Adrenal gland (tissue), 5 donors: ENCODE measurements at regions not wholly inside any gene's neighbourhood (a gene's known extent, or its start where the extent isn't known, plus 50 kb on each side); places are given as distances from the start of the nearest gene placed in this dataset.

ENCODE experiments used
- POLR2A ChIP-seq, 2 donors: fragments of 450-650 bp; IDR thresholded peaks; one replicate each; pipeline ENCODE4 v1.6.1; 2017; ENCODE audit warnings: antibody characterized with exemption in 2 of 2, mild to moderate bottlenecking in 2 of 2, moderate library complexity in 1 of 2
- TF ChIP-seq, protein P1 (sequence below), 6 experiments: fragments of 450-650 bp in 4 of 6; fragments of 200-600 bp in 2 of 6; sonication (generic) in 1 of 6; IDR thresholded peaks; 1 replicate in 5 of 6; 2 replicates in 1 of 6; pipeline versions ENCODE4 v1.5.1 to v1.8.0; 2016 to 2021; ENCODE audit warnings: antibody characterized with exemption in 6 of 6, mild to moderate bottlenecking in 2 of 6, moderate library complexity in 1 of 6
- donor health status: DM: no; HTN: no; CAD: no.

DNA sequence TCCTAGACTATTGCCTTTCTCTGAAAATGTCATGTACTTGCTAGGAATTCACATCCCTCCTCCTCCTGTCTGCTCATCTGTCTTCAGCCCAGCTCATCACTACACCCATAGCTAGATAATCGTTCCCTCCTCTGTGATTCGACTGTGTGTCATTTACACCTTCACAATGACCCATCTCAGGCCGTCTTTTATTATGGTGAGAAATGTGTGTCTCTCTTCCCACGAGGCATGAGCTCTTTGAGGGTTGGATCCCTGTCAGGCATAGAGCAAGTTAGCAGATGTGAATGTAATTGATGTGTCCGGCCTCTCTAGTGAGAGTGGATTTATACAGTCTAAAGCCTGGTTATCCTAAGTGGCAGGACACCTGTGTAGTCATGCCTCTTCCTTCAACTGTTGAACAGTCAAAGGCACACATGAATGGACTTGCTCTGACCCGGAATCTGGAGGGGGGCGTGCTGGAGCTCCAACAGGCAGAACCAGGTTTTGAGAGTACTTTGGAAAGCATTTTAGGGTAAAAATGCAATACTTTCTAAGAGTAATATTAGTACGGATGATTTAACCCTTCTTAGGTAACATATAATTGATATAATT, 182.1 kb downstream of the UTRN start:
- TF ChIP-seq, protein P1, sequence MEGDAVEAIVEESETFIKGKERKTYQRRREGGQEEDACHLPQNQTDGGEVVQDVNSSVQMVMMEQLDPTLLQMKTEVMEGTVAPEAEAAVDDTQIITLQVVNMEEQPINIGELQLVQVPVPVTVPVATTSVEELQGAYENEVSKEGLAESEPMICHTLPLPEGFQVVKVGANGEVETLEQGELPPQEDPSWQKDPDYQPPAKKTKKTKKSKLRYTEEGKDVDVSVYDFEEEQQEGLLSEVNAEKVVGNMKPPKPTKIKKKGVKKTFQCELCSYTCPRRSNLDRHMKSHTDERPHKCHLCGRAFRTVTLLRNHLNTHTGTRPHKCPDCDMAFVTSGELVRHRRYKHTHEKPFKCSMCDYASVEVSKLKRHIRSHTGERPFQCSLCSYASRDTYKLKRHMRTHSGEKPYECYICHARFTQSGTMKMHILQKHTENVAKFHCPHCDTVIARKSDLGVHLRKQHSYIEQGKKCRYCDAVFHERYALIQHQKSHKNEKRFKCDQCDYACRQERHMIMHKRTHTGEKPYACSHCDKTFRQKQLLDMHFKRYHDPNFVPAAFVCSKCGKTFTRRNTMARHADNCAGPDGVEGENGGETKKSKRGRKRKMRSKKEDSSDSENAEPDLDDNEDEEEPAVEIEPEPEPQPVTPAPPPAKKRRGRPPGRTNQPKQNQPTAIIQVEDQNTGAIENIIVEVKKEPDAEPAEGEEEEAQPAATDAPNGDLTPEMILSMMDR (IDR thresholded peaks at IDR 0.05), result no peak
- TF ChIP-seq POLR2A (IDR thresholded peaks at IDR 0.05), result no peak
